RWPE2 (cell line): ENCODE measurements at regions not wholly inside any gene's neighbourhood (a gene's known extent, or its start where the extent isn't known, plus 50 kb on each side); places are given as distances from the start of the nearest gene placed in this dataset.
"Not testable (repeated sequence)": the region's sequence is repeated elsewhere in the genome, so short reads cannot be mapped to it uniquely, and the experiment has no call there.

ENCODE experiments used
- ATAC-seq: fragments of 200-7000 bp; cut with Tn5 transposase; 3 replicates; pipeline ENCODE4 v1.9.1; 2021; ENCODE audit warnings: low read depth
- DNase-seq: peaks from one replicate; pipeline ENCODE4 v3.0.0-alpha.2; 2020; ENCODE audit warnings: low spot score
- H3K27ac ChIP-seq: fragments of 450-650 bp; 2 replicates; pipeline ENCODE4 v1.5.1; 2017; ENCODE audit warnings: mild to moderate bottlenecking; ENCODE audit not compliant: poor library complexity, severe bottlenecking
- H3K27me3 ChIP-seq: fragments of 250-450 bp; sonication (Bioruptor Pico); 2 replicates; pipeline ENCODE4 v1.5.1; 2021; ENCODE audit warnings: mild to moderate bottlenecking, moderate library complexity; ENCODE audit not compliant: insufficient read depth, poor library complexity, severe bottlenecking
- H3K36me3 ChIP-seq: fragments of 250-450 bp; sonication (Bioruptor Pico); 2 replicates; pipeline ENCODE4 v1.5.1; 2020; ENCODE audit warnings: low read depth, mild to moderate bottlenecking, moderate library complexity
- H3K4me1 ChIP-seq: fragments of 250-450 bp; sonication (Bioruptor Pico); 2 replicates; pipeline ENCODE4 v1.5.1; 2021; ENCODE audit warnings: mild to moderate bottlenecking, moderate library complexity; ENCODE audit not compliant: insufficient read depth, poor library complexity, severe bottlenecking
- H3K4me3 ChIP-seq: fragments of 250-450 bp; sonication (Bioruptor Pico); 2 replicates; pipeline ENCODE4 v1.5.1; 2021; ENCODE audit warnings: mild to moderate bottlenecking, moderate library complexity; ENCODE audit not compliant: severe bottlenecking
- H3K9me3 ChIP-seq: fragments of 250-450 bp; sonication (Bioruptor Pico); 2 replicates; pipeline ENCODE4 v1.5.1; 2021; ENCODE audit warnings: mild to moderate bottlenecking, moderate library complexity; ENCODE audit not compliant: severe bottlenecking
- TF ChIP-seq, protein P1 (sequence below): fragments of 450-650 bp; IDR thresholded peaks from one replicate; pipeline ENCODE4 v1.5.1; 2017; ENCODE audit warnings: mild to moderate bottlenecking, moderate library complexity; ENCODE audit not compliant: poor library complexity, severe bottlenecking

DNA sequence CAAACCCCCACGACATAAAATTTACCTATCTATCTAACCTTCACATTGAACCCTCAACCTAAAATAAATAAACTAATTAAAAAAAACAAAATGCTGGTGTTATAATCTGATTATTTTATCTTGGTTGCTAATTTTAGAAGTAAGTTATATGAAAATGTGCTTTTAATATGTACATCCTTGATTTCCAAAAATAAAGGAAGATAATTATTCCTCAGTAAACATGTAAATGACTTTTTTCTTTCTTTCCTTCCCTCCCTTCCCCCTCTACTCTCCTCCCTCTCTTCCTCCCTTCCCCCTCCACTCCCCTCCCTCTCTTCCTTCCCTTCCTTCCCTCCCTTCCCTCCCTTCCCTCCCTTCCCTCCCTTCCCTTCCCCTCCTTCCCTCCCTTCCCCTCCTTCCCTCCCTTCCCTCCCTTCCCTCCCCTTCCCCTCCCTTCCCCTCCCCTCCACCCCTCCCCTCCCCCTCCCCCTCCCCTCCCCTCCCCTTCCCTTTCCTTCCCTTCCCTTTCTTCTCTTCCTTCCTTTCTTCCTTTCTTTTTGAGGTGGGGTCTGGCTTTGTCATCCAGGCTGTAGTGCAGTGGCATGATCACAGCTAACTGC is 180.0 kb upstream of the GIMD1 start:
- no peak for DNase-seq
- H3K4me1 ChIP-seq: no peaks in the 10 kb centered on the region
- no peaks in the 10 kb centered on the region for H3K36me3 ChIP-seq
- ATAC-seq: no peak
- H3K4me3 ChIP-seq: no peak overlapping the region
- H3K9me3 ChIP-seq: no peaks in the 10 kb centered on the region
- H3K27me3 ChIP-seq: no peaks in the 10 kb centered on the region
- TF ChIP-seq, protein P1, sequence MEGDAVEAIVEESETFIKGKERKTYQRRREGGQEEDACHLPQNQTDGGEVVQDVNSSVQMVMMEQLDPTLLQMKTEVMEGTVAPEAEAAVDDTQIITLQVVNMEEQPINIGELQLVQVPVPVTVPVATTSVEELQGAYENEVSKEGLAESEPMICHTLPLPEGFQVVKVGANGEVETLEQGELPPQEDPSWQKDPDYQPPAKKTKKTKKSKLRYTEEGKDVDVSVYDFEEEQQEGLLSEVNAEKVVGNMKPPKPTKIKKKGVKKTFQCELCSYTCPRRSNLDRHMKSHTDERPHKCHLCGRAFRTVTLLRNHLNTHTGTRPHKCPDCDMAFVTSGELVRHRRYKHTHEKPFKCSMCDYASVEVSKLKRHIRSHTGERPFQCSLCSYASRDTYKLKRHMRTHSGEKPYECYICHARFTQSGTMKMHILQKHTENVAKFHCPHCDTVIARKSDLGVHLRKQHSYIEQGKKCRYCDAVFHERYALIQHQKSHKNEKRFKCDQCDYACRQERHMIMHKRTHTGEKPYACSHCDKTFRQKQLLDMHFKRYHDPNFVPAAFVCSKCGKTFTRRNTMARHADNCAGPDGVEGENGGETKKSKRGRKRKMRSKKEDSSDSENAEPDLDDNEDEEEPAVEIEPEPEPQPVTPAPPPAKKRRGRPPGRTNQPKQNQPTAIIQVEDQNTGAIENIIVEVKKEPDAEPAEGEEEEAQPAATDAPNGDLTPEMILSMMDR: no peak
- no peak overlapping the region for H3K27ac ChIP-seq

- Histone ChIP-seq H3K4me3 (no peak overlapping the region), H3K4me1 (peaks cover 3% of the 10 kb centered on the region), H3K27me3 (no peaks in the 10 kb centered on the region), H3K9me3 (no peaks in the 10 kb centered on the region), H3K36me3 (no peaks in the 10 kb centered on the region), H3K27ac (no peak overlapping the region)
- ATAC-seq (no peak), DNase-seq (no peak)
- TF ChIP-seq, protein P1: no peak
These were observed 177.8 kb upstream of the GIMD1 start for GRCh38 chr4:106546370-106546769.

GRCh38 chr4:106542609-106543008 is 174.0 kb upstream of the GIMD1 start:
- H3K4me1 ChIP-seq: peaks cover 10% of the 10 kb centered on the region
- H3K27me3 ChIP-seq, H3K4me3 ChIP-seq, H3K27ac ChIP-seq, DNase-seq, H3K36me3 ChIP-seq, ATAC-seq, H3K9me3 ChIP-seq: not testable (repeated sequence)

- TF ChIP-seq, protein P1: no peak
- H3K4me1 ChIP-seq: peaks cover 10% of the 10 kb centered on the region
- no peak overlapping the region for H3K4me3 ChIP-seq
- no peaks in the 10 kb centered on the region for H3K9me3 ChIP-seq
- no peaks in the 10 kb centered on the region for H3K36me3 ChIP-seq
- DNase-seq (no peak), ATAC-seq (peak; percentile 52; the same call in 1 of the 3 replicates)
- peak overlapping the region; percentile 32 for H3K27ac ChIP-seq
- H3K27me3 ChIP-seq: no peaks in the 10 kb centered on the region
These were observed 172.7 kb upstream of the GIMD1 start for GRCh38 chr4:106541253-106541652.

DNA sequence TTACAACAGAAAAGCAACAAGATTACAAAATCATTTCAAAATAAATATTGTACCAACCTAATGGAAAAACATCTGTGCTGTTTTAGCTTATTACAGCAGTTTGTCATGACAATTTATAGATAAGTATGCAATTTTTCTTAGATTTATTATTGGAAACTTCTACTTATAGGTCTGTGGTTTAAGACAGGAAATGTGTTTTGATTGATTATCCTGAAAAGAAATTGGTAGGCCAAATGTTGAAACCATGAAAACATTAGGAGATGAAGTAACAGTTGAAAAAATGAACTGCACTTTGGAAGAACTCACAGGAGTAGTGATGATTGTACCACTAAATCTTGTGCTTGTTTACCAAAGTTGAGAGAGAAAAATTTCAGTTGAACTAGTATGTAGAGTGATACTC is 162.2 kb upstream of the GIMD1 start:
- DNase-seq (no peak), ATAC-seq (no peak)
- no peaks in the 10 kb centered on the region for H3K9me3 ChIP-seq
- no peak overlapping the region for H3K4me3 ChIP-seq
- H3K27me3 ChIP-seq: no peaks in the 10 kb centered on the region
- no peaks in the 10 kb centered on the region for H3K36me3 ChIP-seq
- H3K27ac ChIP-seq: peak overlapping the region; percentile 92
- peaks cover 19% of the 10 kb centered on the region for H3K4me1 ChIP-seq
- TF ChIP-seq, protein P1: no peak
